ENCODE measurements at regions not wholly inside any gene's neighbourhood (a gene's known extent, or its start where the extent isn't known, plus 50 kb on each side); places are given as distances from the start of the nearest gene placed in this dataset.

DNA sequence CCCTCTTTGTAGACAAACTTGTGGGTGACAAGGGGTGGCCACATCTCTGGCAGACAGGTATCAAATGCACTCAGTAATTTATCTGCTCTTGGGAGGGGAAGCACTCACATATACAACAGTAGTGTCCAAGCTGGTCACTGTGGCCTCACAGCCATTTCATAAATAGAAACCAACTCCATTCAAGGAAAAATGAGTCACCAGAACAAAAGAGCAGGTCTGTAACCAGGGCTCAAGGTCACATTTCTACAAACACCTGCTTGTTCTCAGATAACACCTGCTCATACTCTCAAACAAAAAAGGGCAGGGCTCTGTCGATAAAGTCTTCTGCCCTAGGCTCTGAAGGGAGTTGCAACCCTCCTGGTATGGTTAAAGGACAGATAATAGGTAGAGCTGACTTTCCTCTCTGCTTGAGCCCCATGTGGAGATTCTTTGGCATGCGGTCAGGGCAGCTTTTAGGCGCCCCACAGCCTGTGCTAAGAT lies 459.0 kb downstream of the BCL11A start:
- no peak for DNase-seq

GRCh38 chr2:60092781-60093180 lies 460.7 kb downstream of the BCL11A start:
- no peak for DNase-seq

DNA sequence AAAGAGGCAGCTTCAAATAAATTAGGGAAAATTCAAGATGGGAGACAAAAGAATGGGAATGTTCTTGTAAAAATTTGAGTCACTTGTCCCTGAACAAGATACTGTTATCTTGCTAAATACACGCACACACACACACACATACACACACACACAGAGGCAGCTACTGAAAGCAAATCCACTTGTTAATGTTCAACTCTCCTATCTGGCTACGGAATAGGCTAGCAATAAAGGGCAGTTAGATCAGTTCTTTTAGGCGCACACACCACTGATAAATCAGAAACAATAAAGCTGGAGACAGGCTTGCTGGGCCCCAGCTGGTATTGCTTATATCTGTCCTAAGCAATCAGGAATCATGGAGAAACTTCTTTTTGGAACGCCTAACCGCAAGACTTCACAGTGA lies 461.6 kb downstream of the BCL11A start:
- DNase-seq = no peak

DNA sequence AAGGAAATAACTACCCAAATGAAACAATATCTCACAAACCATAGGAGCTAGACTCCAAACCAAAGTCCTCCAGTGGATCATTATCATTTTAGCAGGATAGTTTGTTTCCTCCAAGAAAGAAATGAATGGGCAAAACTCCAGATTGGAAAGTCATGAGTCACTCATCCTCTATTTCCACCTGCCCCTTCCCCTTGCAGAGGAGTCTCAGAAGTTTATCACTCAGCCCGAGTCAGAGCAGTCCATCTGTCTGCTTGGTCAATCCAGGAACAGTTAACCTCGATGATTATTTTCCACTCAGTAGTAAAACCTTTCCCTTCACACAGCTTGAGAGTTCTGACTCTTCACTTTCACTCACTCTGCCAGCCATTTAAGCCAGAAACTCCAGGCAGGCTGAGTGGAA lies 462.2 kb downstream of the BCL11A start:
- no peak for DNase-seq

DNA sequence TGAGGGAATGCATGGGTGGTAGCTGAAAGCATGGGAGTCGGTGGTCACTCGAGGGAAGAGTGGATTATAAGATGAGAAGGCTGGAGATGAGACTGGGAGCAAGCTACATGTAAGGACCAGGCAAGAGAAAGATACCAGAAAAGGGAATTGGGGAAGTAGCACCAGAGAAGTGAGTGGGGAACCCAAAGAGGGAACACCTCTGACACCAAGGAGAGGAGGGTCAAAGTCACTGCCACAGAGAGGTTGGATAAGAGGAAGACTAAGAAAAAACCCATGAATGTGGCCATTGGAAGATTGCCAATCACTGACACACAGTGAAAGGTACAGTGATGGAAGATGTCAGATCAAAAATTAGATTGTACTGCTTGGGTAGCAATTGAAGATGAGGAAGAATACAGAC lies 473.9 kb downstream of the BCL11A start:
- no peak for DNase-seq

- DNase-seq = no peak
Observed at GRCh38 chr2:60075048-60075447, 478.4 kb downstream of the BCL11A start.

DNA sequence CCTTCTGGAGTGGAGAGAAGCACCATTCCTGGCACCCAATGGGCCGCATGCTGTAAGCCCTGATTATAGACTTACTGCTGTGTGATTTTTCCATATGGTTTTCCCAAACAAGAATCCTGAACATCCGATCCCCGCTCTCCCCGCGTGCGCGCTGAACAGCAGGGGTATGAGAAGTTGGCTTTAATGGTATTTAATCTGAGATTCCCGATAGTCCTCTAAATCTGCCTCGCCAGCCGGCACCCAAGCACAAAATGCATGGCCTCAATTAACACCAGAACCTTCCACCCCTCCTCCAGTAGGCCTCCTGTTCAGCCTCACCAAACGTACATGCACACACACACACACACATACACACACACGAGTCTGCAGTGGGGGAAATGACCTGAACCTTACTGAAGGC lies 480.3 kb downstream of the BCL11A start:
- no peak for DNase-seq

GRCh38 chr2:60072609-60073008 lies 480.8 kb downstream of the BCL11A start:
- DNase-seq = no peak

GRCh38 chr2:60071490-60071831 lies 482.0 kb downstream of the BCL11A start:
- DNase-seq = no peak

GRCh38 chr2:60070736-60071489 lies 482.5 kb downstream of the BCL11A start:
- no peak for DNase-seq

DNA sequence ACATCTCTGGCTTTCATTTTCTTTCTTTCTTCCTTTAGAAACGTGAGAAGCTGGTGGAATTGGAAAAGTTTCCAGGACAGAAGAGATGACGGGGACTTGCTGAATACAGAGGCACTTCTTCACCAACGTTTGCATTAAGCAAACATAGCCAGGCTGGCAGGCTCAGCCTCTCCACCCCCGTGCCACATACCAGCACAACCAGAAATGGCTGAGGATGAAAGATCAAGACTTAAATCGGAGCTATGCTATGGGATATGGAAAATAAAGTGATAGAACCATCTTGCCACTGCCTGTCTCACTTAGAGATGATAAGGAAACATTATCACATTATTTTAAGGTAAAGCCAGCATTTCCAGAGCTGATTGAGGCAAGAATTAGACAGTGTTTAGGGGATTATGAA lies 483.3 kb downstream of the BCL11A start:
- no peak for DNase-seq

- DNase-seq = no peak
Observed at GRCh38 chr2:60068755-60069154, 484.7 kb downstream of the BCL11A start.

- DNase-seq = no peak
Observed at GRCh38 chr2:60067006-60067405, 486.4 kb downstream of the BCL11A start.

DNA sequence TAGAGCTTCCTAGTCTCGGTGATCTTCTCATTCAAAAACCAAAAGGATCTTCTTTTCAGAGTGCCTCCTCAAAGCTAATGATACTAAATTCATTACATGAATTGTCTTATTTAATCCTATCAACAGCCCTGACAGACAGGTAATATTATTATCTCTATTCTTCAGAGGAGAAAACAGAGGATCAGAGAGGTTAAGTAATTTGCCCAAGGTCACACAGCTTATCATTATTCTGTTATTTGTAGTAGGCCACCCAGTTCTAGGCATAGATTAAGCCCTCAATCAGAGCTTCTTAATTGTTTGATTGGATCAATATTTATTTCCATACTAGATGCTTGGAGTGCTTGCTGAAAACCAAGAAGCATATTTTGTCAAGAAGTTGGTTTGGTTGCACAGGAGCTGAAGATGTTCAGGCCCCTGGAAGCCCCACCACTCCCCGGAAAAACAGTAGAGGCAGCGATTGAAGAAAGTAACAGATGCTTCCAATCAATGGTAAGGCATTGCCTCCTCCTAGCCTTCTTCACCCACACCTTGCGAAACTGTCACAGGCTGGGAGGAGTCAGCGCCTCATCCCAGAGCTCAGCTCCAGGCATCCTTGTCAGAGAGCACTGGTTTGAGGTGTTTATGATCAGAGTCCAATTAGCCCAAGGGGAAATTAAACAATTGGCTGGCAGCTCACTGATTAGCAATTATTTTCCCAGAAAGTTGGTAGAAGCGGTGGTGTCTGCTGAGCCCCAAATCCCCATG lies 487.2 kb downstream of the BCL11A start:
- DNase-seq = no peak

DNA sequence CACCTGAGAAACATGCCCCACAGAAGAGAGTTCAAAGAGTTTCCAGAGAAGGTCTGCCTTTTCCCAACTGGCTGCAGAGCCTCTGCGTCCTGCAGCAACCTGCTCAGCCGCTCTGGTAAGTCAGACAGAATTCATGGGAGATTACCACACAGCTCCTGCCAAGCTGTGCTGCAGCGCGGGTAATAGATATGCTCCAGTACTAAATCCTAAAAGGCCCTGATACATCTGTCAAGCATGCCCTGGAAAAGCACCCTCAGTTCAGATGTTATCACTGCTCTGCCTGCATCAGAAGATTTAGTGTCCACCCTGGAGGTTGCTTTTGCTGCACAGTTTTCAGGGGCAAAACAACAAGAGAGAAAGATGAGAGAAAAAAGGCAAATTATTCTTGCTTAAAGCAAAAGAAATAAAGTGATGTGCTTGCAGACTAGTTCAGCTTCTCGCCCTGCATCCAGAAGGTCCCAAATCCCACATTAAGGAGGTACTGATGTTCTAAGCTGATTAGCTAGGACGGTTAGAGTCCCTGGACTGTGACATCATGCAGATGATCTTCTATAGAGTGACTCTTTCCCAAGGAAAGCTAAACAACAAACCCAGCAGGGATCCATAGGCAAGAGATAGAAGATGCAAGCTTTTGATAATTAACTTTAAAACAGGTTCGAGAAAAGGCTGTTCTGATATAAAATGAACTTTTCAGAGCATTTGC lies 488.6 kb downstream of the BCL11A start:
- no peak for DNase-seq

DNA sequence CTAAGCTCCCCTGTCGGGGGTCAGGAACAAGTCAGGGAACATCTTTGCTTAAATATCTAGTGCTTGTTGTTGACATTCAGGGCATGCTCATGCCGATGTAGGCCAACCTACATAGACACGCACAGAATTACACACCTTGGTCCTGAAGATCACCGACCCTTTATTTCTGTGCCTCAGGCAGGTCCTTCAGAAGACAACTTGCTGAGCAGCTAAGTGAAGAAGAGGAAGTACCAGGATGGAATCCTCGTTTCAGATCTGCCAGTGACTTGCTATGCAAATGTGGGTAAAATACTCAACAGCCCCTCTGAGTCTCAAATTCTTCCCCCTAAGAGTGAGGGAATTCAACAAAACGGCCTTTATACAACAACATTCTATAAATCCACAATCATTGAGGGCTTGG lies 494.7 kb downstream of the BCL11A start:
- DNase-seq = no peak

DNA sequence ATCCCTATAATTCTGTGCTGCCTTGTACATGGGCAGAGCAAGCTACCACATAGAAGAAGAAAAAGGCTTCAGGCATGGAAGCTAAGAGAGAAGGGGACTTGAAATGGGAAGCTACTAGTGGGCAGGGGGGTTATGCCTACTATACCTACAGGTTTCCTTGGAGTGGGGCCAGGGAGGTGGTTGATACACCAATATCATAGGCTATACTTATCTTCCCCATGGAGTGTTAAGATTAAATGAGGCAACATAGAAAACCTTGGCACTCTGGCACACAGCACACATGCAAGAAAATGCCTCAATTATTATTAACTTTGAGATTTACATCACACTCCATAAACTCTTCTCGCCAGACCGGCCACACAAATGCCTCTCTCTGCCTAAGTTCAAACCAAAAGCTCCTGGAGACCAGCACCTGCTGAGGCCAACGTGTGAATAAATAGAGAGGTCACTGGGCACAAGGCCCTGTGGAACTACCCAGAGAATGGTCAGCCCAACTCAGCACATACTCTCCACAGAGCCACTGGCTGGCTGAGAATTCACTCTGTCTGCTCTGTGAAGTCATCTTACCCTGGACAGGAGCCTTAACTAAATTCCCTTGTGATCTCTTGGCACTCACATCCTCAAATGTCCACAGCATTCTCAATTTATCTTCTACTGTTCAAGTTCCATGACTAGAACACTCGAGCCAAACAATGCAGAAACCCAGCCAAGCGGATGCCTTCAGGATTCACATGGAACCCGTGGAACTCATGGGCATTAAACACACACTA lies 498.7 kb downstream of the BCL11A start:
- DNase-seq = no peak

GRCh38 chr2:60053791-60054190 lies 499.7 kb downstream of the BCL11A start:
- no peak for DNase-seq

GRCh38 chr2:60052601-60053000 lies 500.9 kb downstream of the BCL11A start:
- no peak for DNase-seq

- no peak for DNase-seq
Observed at GRCh38 chr2:60051991-60052390, 501.5 kb downstream of the BCL11A start.

DNA sequence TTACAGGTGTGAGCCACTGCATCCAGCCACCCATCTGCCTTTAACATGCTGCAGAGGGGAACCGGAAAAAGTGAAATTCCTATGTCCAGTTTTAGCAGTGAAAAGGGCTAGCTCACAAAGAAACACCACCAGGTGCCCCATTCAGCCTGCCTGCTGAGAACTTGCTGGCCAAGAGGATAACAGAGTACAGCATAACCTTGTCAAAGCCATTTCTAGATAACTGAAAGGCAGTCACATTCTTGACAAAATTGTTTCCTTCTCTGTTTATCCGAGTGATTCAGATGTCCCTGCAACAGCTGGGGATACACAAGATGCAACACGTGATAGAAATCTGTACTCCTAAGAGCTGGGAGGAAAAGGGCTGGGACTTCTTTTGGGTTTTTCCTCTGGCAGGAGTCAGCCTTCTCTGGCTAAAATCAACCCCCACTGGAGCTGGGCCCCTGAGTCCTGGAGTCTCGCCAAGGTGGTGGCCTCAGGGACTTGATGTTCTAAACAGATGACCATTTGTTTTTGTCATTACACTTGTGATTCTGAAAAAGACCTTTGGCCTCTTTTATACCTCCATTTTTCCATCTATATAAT lies 505.4 kb downstream of the BCL11A start:
- no peak for DNase-seq

- DNase-seq = no peak
Observed at GRCh38 chr2:60047347-60047746, 506.1 kb downstream of the BCL11A start.

DNA sequence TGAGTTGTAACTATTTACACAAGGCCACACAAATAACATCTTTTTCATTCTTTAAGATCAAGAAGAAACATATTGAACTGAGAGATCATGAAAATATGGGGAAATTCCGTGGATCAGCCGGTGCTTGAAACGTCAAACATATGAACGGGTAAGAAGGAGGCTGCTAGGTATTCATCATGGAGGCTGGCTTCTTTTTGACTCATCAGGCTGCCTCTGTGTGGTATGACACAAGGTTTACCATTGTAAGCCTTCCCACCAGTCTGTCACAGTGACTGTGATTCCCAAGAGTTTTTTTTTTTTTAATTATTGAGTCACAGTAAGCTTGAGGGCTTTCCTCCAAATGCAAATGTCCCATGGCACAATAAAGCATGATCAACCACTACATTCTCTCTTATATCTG lies 506.9 kb downstream of the BCL11A start:
- DNase-seq = no peak

All from OCI-M1 (cell line).